GM18511 (cell line): ENCODE measurements at regions not wholly inside any gene's neighbourhood (a gene's known extent, or its start where the extent isn't known, plus 50 kb on each side); places are given as distances from the start of the nearest gene placed in this dataset.

Source experiments
- ATAC-seq: cut with Tn5 transposase; IDR thresholded peaks from one replicate; pipeline ENCODE4 v1.9.1; 2021; ENCODE audit warnings: mild to moderate bottlenecking, moderate library complexity; ENCODE audit not compliant: unreplicated experiment

DNA sequence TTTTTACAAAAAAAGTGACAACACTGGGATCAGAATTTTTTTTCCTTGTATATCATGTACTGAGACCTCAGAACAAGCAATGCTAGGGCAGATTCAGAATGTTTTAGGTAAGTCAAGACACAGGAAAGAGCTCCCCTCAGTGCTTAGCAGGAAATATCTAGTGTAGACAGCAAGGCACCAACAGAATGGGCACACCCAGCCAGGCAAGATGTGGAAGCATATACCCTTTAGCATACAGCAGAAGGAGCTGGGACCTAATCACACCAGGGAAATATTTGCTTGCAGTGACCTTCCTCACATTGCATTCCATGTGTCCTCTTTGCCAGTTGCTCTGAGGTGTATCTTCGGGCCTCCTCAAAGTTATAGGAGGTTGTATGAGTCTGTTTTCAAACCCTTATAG, 497.6 kb upstream of the LRRN3 start:
- ATAC-seq = no peak

DNA sequence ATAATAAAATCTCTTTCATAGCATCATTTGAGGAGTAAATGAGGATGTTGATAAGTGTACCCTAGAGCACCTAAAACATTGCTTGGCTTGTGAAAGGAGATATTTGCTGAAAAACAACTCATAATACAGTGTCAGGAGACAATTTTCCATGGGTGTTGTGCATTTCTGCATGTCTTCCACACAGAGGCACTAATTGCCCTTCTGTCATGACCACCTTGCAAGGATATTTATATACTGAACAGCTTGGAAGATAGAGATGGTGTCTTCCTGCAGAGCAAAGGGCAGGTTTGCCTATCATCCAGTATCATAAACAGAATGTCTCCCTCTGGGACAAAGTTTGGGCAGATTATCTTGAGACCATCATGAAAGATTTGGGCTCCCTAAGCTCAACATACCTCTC, 495.2 kb upstream of the LRRN3 start:
- ATAC-seq = no peak

DNA sequence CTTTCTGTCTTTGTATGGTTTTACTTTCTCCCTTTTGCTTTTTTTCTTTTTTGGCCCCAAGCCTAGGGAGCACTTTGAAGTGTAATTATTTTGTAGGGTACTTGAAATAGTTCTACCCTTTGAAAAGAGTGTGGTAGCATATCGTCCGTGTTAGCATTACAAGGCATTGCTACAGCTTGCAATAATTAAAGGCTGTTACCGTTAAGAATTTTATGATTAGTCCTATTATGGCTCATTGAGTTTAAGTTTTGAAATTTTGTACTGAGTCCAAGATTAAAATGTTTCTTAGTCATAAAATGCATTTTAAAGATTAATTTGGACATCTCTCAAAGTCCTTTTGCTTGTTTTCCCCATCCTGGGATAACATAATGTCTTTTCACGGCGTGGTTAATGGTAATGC, 490.0 kb upstream of the LRRN3 start:
- no peak for ATAC-seq

DNA sequence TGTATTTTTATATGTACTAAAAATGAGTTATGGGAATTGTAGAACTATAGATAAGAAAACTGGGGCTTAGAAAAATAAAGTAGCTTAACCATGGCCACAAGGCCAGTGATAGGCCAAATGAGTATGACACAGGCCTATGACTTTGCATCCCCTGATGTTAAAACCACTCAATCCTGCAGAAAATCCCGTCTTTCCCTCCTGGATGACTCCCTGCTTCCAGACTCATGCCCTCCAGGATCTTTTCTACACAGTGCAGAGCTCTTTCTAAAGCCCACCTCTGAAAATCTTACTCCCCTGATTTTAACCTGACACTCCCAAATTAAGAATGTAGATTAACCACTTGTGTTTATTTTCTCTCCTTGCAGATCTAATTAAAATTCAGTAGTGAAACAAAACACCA, 489.2 kb upstream of the LRRN3 start:
- ATAC-seq = no peak

DNA sequence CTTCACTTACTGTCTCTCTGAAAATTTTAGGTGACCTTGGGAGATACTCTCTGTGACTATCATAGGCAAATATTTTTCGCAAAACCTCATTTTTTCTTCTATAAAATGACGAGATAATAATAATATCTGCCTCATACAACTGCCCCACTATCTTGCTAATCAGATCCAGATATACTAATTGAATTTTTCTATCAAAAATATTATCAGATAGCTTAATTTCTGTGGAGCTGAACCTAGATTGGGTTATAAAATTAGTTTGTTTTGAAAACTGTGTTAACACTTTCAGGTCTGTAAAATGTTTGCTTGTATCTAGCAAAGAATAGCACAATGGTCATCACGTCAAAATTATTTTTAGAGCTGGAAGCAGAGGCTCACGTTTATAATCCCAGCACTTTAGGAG, 486.7 kb upstream of the LRRN3 start:
- ATAC-seq = no peak

DNA sequence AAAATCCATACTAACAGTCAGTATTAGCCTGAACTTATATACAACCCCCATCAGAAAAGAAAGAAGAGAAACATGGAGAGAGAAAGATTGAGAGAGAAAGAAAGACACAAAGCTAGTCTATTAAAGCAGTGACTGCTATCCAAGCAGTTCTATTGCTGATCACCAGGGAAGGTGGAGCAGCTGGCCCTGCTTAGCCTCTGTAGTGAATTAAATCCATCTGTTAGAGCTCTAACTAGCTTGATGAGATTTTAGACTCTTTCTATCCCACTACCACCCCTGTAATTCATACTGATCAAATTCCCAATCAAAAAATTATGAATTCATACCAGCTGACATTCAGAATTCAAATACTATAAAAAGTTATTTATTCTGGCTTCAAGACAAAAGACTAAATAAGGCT, 486.0 kb upstream of the LRRN3 start:
- ATAC-seq = no peak

DNA sequence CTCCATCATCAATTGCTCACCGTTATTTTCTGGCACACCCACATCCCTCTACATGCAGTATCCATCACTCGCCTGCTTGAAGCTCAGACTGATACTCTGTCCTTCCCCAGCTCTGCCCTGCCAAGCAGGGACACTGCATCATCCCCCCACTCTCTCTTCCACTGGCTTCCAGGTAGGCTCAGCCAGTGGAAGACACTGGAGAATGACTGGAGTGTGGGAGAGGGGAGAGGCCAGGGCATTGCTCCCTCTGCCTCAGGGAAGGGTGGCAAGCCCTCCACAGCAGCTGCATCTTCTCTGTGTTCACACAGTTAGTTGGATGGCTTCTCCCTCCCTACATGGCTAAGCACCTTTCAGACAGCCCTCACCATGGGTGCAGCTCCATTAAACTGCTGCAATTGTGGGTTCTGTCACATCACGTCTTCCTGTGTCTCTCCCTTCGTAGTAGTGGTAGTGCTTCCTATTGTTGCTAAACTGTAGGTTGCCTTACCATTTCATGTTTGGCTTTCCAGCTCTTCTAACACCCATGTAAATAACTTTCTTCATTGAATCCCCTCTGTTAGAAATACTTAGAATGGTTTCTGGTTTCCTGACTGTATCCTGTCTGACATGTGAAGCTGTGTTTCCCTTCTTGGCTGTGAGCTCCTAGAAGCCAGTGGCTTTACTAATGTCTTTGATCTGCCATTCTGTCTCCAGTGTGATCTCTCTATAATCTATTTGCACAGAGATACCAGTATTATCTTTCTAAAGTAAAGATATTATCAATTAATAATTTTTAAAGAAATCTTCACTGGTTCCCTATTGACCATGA, 483.7 kb upstream of the LRRN3 start:
- ATAC-seq = no peak

DNA sequence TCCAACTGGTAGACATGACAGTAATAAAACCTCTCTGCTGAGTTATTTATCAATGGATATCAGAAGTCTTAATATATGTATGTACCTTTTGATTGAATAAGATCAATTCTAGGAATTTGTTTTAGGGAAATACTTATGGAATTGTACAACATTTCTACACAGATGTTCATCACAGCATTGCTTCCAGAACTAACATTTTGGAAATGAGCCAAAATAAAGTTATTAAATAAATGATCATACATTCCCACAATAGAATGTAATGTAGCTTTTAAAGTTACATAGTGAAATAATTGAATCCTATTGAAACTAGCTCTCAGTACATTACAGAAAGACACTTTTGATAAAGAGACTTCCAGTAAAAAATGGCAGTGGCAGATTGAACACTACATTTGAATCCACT, 481.6 kb upstream of the LRRN3 start:
- ATAC-seq = no peak

DNA sequence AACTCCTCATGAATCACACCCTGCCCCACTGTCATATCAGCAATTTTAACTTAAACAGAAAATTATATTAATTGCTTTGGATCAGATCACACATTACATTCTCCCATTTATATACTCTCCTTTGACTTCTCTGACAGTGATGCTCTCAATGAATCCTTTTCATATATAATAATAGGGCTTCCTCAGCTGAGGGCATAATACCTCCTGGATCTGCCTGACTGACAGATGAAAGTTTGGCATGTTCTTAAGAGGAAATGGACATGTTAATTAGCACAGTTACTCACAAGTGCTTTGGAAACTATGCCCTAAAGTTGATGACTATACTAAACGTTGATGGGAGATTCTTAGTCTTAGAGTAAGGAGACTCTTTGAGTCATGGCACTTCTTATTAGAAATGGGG, 478.2 kb upstream of the LRRN3 start:
- ATAC-seq = no peak
